WTC11 (cell line): ENCODE measurements at regions not wholly inside any gene's neighbourhood (a gene's known extent, or its start where the extent isn't known, plus 50 kb on each side); places are given as distances from the start of the nearest gene placed in this dataset.

Experiments used
- ATF3 ChIP-seq: sonication (generic); formaldehyde crosslinking; conservative IDR thresholded peaks from 2 replicates; pipeline ENCODE4 v1.8.1; 2022; ENCODE audit warnings: mild to moderate bottlenecking, missing genetic modification reagents
- CTCF ChIP-seq: fragments of 200-600 bp; IDR thresholded peaks from 2 replicates; pipeline ENCODE4 v1.8.0; 2022; ENCODE audit warnings: antibody characterized with exemption
- E2F4 ChIP-seq: sonication (generic); formaldehyde crosslinking; IDR thresholded peaks from 2 replicates; pipeline ENCODE4 v1.8.1; 2022; ENCODE audit warnings: low read depth, mild to moderate bottlenecking, moderate library complexity, missing genetic modification reagents, borderline replicate concordance
- NR2C2 ChIP-seq: sonication (generic); formaldehyde crosslinking; IDR thresholded peaks from 2 replicates; pipeline ENCODE4 v1.8.0; 2022; ENCODE audit warnings: mild to moderate bottlenecking, missing genetic modification reagents
- PRDM15 ChIP-seq: sonication (generic); formaldehyde crosslinking; IDR thresholded peaks from 2 replicates; pipeline ENCODE4 v1.8.0; 2022; ENCODE audit warnings: missing genetic modification reagents
- PREB ChIP-seq: sonication (generic); formaldehyde crosslinking; IDR thresholded peaks from 2 replicates; pipeline ENCODE4 v1.8.1; 2022; ENCODE audit warnings: mild to moderate bottlenecking, missing genetic modification reagents, moderate library complexity, borderline replicate concordance
- RORB ChIP-seq: fragments of 250-450 bp; sonication (Bioruptor Pico); IDR thresholded peaks from 2 replicates; pipeline ENCODE4 v1.9.0; 2021; ENCODE audit warnings: mild to moderate bottlenecking
- SP1 ChIP-seq: sonication (generic); formaldehyde crosslinking; conservative IDR thresholded peaks from 2 replicates; pipeline ENCODE4 v1.8.1; 2022; ENCODE audit warnings: missing genetic modification reagents
- USF2 ChIP-seq: sonication (generic); formaldehyde crosslinking; IDR thresholded peaks from 2 replicates; pipeline ENCODE4 v1.8.1; 2023; ENCODE audit warnings: mild to moderate bottlenecking, missing genetic modification reagents, moderate library complexity

GRCh38 chr2:234373060-234373459 lies 123.8 kb downstream of the ARL4C start:
- TF ChIP-seq CTCF (no peak), SP1 (CRISPR knock-in tag) (no peak), E2F4 (no peak), PRDM15 (CRISPR knock-in tag) (no peak), ATF3 (CRISPR knock-in tag) (no peak), PREB (no peak), USF2 (CRISPR knock-in tag) (no peak), NR2C2 (CRISPR knock-in tag) (no peak), RORB (CRISPR knock-in tag) (no peak)
